ENCODE measurements at regions not wholly inside any gene's neighbourhood (a gene's known extent, or its start where the extent isn't known, plus 50 kb on each side); places are given as distances from the start of the nearest gene placed in this dataset.

DNA sequence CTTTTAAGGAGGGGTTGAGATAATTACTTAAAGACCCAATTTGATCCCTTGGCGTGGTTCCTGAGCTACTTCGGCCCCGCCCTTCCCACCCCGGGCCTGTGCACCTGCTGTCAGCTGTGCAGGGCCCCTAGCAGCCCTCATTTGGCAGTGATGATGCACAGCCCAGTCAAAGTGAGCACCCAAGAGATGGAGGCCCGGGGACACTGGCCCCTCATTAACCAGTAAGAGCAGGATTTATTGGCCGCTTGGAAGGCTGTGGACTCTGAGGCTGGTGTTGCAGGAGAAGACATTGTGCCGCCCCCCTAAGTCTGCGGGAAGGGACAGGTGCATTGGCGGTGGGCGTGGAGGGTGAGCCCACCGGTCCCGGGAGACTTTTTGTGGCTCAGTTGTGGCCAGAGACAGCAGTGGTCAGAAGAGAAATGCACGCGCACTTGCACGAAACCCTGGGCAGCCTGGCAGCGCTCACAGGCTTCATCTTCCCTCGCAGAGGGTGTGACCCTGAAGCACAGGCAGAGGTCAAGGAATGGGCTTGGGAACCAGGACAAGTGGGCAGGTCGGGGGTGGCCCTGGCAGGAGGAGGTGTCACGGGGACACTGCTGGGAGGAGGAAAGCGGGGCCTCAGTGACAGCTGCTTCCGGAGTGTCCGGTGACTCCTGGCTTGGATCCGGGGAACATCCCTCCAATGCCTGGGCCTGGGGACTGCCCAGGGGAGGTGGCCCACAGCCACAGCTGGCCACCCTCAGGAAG lies 74.0 kb upstream of the RXRA start:
- TF ChIP-seq, protein P1, sequence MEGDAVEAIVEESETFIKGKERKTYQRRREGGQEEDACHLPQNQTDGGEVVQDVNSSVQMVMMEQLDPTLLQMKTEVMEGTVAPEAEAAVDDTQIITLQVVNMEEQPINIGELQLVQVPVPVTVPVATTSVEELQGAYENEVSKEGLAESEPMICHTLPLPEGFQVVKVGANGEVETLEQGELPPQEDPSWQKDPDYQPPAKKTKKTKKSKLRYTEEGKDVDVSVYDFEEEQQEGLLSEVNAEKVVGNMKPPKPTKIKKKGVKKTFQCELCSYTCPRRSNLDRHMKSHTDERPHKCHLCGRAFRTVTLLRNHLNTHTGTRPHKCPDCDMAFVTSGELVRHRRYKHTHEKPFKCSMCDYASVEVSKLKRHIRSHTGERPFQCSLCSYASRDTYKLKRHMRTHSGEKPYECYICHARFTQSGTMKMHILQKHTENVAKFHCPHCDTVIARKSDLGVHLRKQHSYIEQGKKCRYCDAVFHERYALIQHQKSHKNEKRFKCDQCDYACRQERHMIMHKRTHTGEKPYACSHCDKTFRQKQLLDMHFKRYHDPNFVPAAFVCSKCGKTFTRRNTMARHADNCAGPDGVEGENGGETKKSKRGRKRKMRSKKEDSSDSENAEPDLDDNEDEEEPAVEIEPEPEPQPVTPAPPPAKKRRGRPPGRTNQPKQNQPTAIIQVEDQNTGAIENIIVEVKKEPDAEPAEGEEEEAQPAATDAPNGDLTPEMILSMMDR (IDR thresholded peaks at IDR 0.05; ENCODE audit: low read depth, low read length, poor library complexity, severe bottlenecking) = no peak
- TF ChIP-seq EZH2phosphoT487 (IDR thresholded peaks at IDR 0.05; ENCODE audit: borderline replicate concordance, low read length) = no peak

All from DOHH2 (cell line).